ENCODE measurements at regions not wholly inside any gene's neighbourhood (a gene's known extent, or its start where the extent isn't known, plus 50 kb on each side); places are given as distances from the start of the nearest gene placed in this dataset.

DNA sequence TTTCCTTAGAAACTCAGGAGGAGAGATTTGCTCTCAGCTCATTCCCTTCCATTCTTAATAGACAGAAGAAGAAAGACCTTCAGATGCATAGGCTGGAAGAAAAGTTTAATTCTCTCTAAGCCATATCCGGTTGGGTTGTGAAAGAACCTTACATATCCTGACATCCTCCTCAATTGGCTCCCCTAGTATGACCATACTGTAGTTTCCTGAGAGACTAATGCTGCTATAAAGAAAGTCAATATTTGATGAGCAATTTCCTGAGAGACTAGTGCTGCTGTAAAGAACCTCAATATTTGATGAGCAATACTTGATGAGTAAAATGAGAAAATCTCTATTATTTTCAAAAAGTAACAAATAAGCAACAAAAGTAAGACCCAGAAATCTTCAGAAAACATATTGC is 888.5 kb upstream of the SORCS1 start:
- TF ChIP-seq ELF4 (CRISPR knock-in tag; IDR thresholded peaks at IDR 0.05; ENCODE audit: low read depth) (no peak), ETV6 (CRISPR knock-in tag; IDR thresholded peaks at IDR 0.05) (no peak), CREM (CRISPR knock-in tag; IDR thresholded peaks at IDR 0.05) (no peak), ZNF138 (CRISPR knock-in tag; conservative IDR thresholded peaks at IDR 0.05) (no peak)
- TF ChIP-seq, protein P1, sequence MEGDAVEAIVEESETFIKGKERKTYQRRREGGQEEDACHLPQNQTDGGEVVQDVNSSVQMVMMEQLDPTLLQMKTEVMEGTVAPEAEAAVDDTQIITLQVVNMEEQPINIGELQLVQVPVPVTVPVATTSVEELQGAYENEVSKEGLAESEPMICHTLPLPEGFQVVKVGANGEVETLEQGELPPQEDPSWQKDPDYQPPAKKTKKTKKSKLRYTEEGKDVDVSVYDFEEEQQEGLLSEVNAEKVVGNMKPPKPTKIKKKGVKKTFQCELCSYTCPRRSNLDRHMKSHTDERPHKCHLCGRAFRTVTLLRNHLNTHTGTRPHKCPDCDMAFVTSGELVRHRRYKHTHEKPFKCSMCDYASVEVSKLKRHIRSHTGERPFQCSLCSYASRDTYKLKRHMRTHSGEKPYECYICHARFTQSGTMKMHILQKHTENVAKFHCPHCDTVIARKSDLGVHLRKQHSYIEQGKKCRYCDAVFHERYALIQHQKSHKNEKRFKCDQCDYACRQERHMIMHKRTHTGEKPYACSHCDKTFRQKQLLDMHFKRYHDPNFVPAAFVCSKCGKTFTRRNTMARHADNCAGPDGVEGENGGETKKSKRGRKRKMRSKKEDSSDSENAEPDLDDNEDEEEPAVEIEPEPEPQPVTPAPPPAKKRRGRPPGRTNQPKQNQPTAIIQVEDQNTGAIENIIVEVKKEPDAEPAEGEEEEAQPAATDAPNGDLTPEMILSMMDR (IDR thresholded peaks at IDR 0.05): no peak
- TF ChIP-seq, protein P2, sequence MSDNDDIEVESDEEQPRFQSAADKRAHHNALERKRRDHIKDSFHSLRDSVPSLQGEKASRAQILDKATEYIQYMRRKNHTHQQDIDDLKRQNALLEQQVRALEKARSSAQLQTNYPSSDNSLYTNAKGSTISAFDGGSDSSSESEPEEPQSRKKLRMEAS (CRISPR knock-in tag; IDR thresholded peaks at IDR 0.05): no peak
- TF ChIP-seq, protein P3, sequence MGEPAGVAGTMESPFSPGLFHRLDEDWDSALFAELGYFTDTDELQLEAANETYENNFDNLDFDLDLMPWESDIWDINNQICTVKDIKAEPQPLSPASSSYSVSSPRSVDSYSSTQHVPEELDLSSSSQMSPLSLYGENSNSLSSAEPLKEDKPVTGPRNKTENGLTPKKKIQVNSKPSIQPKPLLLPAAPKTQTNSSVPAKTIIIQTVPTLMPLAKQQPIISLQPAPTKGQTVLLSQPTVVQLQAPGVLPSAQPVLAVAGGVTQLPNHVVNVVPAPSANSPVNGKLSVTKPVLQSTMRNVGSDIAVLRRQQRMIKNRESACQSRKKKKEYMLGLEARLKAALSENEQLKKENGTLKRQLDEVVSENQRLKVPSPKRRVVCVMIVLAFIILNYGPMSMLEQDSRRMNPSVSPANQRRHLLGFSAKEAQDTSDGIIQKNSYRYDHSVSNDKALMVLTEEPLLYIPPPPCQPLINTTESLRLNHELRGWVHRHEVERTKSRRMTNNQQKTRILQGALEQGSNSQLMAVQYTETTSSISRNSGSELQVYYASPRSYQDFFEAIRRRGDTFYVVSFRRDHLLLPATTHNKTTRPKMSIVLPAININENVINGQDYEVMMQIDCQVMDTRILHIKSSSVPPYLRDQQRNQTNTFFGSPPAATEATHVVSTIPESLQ (CRISPR knock-in tag; IDR thresholded peaks at IDR 0.05): no peak

Measured in WTC11 (cell line).